Thymus (tissue), 11 donors: ENCODE measurements at regions not wholly inside any gene's neighbourhood (a gene's known extent, or its start where the extent isn't known, plus 50 kb on each side); places are given as distances from the start of the nearest gene placed in this dataset.

Experiments
- DNase-seq, 9 donors: peaks; one replicate each; pipeline ENCODE4 v3.0.0-alpha.2; 2013; ENCODE audit warnings: low spot score in 9 of 9, low read depth in 6 of 9, missing footprints in 1 of 9
- H3K27ac ChIP-seq, 2 donors: one replicate each; pipeline ENCODE4 v1.5.1; 2013; ENCODE audit warnings: control low read depth in 1 of 2, low read depth in 1 of 2, low read length in 1 of 2, mild to moderate bottlenecking in 1 of 2, moderate library complexity in 1 of 2
- H3K27me3 ChIP-seq, 2 donors: one replicate each; pipeline ENCODE4 v1.5.1; 2013; ENCODE audit warnings: low read length in 1 of 2; ENCODE audit not compliant: control insufficient read depth in 2 of 2, insufficient read depth in 1 of 2
- H3K36me3 ChIP-seq, 2 donors: one replicate each; pipeline ENCODE4 v1.5.1; 2013; ENCODE audit warnings: low read length in 1 of 2, mild to moderate bottlenecking in 1 of 2, moderate library complexity in 1 of 2; ENCODE audit not compliant: control insufficient read depth in 2 of 2, insufficient read depth in 2 of 2
- H3K4me1 ChIP-seq, 2 donors: one replicate each; pipeline ENCODE4 v1.5.1; 2013; ENCODE audit warnings: low read length in 2 of 2; ENCODE audit not compliant: control insufficient read depth in 2 of 2, insufficient read depth in 2 of 2
- H3K4me3 ChIP-seq, 2 donors: one replicate each; pipeline ENCODE4 v1.5.1; 2013; ENCODE audit warnings: low read length in 2 of 2, control low read depth in 1 of 2, mild to moderate bottlenecking in 1 of 2
- H3K9me3 ChIP-seq, 2 donors: one replicate each; pipeline ENCODE4 v1.5.1; 2013; ENCODE audit warnings: low read length in 1 of 2, mild to moderate bottlenecking in 1 of 2; ENCODE audit not compliant: control insufficient read depth in 2 of 2, insufficient read depth in 1 of 2
- WGBS: extraction: QIAGEN DNeasy Blood & Tissue Kit; methylation state at CpG from one replicate; pipeline ENCODE4 v1.1.7; 2013; 5-methylcytosine and 5-hydroxymethylcytosine counted together
- donor health status: healthy.

DNA sequence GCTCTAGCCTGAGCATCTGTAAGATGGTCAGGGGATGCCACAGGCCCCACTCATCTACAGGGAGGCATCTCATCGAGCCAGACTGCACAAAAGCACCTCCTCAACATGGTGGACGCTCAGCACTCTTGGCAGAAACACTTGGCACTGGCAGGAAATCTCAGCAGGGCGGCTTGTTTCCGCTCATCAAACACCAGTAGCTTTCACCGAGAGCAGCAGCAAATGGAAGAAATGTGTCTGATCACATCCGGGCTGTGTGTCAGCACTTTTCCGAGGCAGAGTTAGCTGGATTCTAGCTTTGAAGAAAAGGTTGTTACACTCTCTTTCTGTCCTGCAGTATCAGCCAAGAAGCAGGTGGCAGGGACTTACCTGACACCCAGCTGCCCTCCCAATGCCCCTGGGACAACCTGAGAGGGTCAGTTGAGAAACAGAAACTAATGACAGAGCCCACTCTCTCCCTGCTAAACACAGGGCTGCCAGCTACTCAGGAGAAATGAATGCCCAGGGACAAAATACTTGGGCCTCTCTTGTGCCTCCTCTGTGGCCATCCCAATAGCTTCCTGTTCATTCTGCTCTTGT lies 68.9 kb upstream of the FZD7 start:
- no peak overlapping the region for H3K4me3 ChIP-seq
- peak overlapping the region in 1 of 2 donors; percentile 7 for H3K27ac ChIP-seq
- no peaks in the 10 kb centered on the region for H3K27me3 ChIP-seq
- H3K36me3 ChIP-seq, result no peaks in the 10 kb centered on the region
- no peaks in the 10 kb centered on the region for H3K9me3 ChIP-seq
- peak in 6 of 9 donors; percentile 1 to 52 (median 20) for DNase-seq
- peaks cover 0 to 2% of the 10 kb centered on the region in 2 donors for H3K4me1 ChIP-seq
- 87% methylated on average over 7 of the region's 7 CpGs for WGBS

DNA sequence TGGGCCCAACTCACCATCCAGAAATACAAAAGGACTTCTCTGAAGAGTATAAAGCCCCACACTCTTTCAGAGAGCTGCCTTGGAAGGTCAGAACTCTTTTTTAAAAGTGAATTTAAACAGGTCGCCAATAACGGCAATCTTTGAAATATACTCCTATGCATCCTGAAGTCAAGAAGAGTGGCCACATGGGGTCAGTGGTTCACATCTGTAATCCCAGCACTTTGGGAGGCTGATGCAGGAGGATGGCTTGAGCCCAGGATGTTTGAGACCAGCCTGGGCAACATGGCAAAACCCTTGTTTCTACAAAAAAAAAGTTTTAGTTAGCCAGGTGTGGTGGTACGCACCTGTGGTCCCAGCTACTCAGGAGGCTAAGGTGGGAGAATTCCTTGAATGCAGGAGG lies 68.1 kb upstream of the FZD7 start:
- Histone ChIP-seq H3K4me3 (no peak overlapping the region), H3K36me3 (no peaks in the 10 kb centered on the region), H3K27me3 (no peaks in the 10 kb centered on the region), H3K27ac (no peak overlapping the region), H3K9me3 (no peaks in the 10 kb centered on the region), H3K4me1 (peaks cover 0 to 2% of the 10 kb centered on the region in 2 donors)
- no peak for DNase-seq
- WGBS, result 91% methylated on average over 3 of the region's 3 CpGs

DNA sequence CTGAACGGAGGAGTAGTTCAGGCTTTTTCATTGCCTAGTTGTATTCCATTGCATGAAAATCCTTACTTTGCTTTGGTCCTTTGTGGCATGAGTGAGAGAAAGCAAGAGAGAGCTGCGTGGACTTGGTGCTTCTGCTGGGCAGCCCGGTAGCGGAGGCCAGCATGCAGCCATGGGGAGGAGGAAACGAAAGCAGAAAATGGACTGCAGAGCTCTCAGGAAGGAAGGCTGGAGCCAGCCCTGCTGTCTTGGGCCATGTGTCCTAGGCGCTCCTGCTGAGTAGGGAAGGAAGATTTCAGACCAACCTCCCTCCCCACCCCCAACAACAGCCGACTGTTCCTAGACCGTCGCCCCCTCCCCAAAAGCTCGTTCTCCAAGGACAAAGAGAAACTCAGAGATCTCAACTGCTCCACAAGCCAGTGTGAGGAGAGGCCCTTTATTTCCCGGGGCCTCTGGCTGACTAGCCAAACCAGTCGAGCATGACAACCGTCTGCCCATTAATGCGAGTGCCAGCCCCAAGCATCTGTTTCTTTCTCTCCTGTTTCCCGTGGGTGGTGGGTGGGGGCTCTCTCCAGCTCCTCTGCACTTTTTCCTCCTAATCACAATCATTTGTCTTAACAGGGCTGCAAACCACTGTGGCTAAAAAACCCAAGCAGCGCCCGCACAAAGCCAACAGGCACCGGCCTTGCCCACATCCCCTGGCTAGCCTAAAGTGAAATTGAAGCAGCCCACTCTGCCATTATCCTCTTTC lies 66.8 kb upstream of the FZD7 start:
- Histone ChIP-seq H3K4me3 (no peak overlapping the region), H3K27ac (no peak overlapping the region), H3K36me3 (no peaks in the 10 kb centered on the region), H3K4me1 (peaks cover 0 to 2% of the 10 kb centered on the region in 2 donors), H3K9me3 (no peaks in the 10 kb centered on the region), H3K27me3 (no peaks in the 10 kb centered on the region)
- DNase-seq, result no peak
- 87% methylated on average over 18 of the region's 18 CpGs for WGBS

DNA sequence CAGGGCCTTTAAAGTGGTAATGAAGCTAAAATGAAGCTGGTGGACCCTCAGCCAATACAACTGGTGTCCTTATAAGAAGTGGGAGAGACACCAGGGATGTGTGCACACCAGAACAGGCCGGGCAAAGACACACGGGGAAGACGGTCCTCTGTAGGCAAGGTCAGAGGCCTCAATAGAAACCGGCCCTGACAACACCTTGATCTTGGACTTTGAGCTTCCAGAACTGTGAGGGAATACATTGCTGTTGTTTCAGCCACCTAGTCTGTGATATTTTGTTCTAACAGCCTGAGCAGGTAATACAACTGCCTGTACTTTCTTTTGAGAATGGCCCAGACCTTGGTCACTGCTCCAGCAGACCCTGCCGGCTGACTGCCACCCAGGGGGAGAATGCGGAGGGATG lies 65.6 kb upstream of the FZD7 start:
- Histone ChIP-seq H3K36me3 (no peaks in the 10 kb centered on the region), H3K4me3 (no peak overlapping the region), H3K9me3 (no peaks in the 10 kb centered on the region), H3K4me1 (peaks cover 0 to 2% of the 10 kb centered on the region in 2 donors), H3K27me3 (no peaks in the 10 kb centered on the region), H3K27ac (no peak overlapping the region)
- 96% methylated on average over 6 of the region's 6 CpGs for WGBS
- DNase-seq, result no peak

DNA sequence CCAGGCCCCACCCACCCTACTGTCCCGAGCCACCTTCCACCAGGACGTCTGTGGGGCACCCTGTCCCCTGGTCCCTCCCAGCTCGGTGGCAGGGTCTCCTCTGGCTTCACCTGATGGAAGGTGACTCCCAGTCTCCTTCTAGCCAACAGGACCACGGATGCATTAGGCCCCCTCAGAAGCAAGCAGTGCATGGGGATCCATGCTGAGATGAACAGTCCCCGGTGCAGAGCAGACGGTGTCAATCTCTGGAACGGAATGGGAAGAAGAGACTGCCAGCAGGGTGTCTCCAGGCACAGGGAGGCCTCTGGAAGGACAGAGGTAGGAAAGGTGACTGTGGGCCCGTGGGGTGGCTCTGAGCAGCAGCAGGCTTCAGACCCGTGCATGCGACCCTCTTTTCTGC lies 65.2 kb upstream of the FZD7 start:
- Histone ChIP-seq H3K27me3 (no peaks in the 10 kb centered on the region), H3K36me3 (no peaks in the 10 kb centered on the region), H3K4me3 (no peak overlapping the region), H3K27ac (no peak overlapping the region), H3K9me3 (no peaks in the 10 kb centered on the region), H3K4me1 (peaks cover 0 to 2% of the 10 kb centered on the region in 2 donors)
- WGBS, result 96% methylated on average over 10 of the region's 10 CpGs
- DNase-seq, result no peak

DNA sequence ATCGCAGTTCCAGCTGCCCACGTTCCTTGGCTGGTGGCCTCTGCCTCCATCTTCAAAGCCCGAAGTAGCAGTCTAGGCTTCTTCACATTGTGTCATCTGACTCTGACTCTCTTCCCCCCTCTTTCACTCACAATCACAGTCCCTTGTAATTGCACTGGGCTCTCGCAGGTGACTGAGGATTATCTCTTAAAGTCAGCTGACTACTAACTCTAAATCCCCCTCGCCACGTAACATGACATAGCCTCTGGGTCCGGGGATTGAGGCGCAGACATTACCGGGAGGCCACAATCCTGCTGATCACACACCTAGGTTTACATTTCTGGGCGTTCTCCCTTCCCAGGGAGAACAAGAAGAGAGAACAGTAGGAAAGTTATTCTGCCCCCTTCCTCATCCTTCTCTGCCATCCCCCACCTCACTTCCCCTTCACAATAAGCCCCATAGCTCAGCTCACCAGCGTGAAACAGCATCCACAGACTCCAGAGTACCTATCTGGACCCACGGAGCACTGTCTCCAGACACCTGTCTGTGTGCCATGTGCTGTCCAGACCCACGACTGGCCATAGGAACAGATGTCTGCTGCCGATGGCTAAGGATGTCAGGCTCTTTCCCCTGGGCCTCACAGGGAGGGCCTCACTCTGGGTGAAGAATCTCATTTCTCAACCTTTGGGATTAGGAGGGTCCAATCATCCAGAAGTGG lies 64.3 kb upstream of the FZD7 start:
- Histone ChIP-seq H3K27me3 (no peaks in the 10 kb centered on the region), H3K36me3 (no peaks in the 10 kb centered on the region), H3K27ac (no peak overlapping the region), H3K4me3 (no peak overlapping the region), H3K4me1 (peaks cover 0 to 2% of the 10 kb centered on the region in 2 donors), H3K9me3 (no peaks in the 10 kb centered on the region)
- WGBS, result 95% methylated on average over 14 of the region's 14 CpGs
- DNase-seq, result no peak

DNA sequence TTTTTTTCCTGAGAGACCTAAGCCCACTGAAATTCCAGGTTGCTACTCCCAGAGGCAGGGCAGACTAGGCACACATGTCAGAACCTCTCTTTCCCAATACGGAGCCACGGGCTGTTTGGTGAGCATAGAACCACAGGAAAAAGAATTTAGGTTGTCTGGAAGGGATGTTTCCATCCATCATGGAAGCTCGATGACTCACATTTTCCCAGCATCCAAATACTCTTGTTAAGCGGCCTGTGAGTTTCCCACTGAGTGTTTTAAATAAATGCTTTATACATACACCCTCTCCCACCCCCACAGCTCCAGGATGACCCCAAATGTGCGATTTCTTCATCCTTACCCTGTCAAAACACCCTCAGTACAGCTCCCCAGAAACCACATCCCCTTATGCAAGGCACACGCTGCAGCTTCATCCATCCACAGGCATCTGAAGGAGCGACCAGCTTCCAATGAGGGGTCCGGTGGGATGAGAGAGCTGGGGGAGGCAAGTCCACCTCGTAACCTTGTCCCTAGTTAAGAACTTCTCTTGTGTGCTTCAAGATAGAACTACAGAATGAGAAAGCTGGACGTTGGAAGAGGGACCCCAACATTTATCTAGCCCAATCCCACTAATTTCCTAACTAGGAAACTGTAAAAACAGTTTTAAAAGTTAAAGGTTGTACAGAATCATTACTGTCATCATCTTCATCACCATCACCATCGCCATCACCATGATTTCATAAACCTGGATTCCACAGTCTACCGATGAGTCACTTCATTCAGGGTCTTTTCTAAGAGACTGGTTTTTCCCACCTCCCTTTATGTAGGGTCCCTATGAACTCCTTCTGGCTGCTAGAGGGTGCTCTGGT lies 63.5 kb upstream of the FZD7 start:
- 87% methylated on average over 12 of the region's 12 CpGs for WGBS
- H3K27ac ChIP-seq, result no peak overlapping the region

DNA sequence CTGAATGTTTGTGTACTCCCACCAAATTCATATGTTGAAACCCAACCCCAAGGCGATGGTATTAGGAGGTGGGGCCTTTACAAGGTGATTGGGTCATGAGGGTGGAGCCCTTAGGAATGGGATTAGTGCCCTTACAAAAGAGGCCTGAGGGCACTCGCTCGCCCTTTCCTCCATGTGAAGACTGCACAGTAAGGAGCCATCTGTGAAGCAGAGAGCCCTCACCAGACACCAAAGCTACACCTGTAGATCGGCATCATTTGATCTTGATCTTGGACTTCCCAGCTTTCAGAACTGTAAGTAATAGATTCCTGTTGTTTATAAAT lies 62.9 kb upstream of the FZD7 start:
- Histone ChIP-seq H3K27me3 (no peaks in the 10 kb centered on the region), H3K36me3 (no peaks in the 10 kb centered on the region), H3K27ac (no peak overlapping the region), H3K4me1 (no peaks in the 10 kb centered on the region), H3K4me3 (no peak overlapping the region), H3K9me3 (no peaks in the 10 kb centered on the region)
- DNase-seq, result no peak
- WGBS, result 98% methylated on average over 4 of the region's 4 CpGs

More for the DNA sequence above, 63.5 kb upstream of the FZD7 start:
- Histone ChIP-seq H3K9me3 (no peaks in the 10 kb centered on the region), H3K36me3 (no peaks in the 10 kb centered on the region), H3K27me3 (no peaks in the 10 kb centered on the region), H3K4me1 (no peaks in the 10 kb centered on the region), H3K4me3 (no peak overlapping the region)
- no peak for DNase-seq
